Body of pancreas (tissue), 4 donors: ENCODE measurements at regions not wholly inside any gene's neighbourhood (a gene's known extent, or its start where the extent isn't known, plus 50 kb on each side); places are given as distances from the start of the nearest gene placed in this dataset.

Experiments used
- POLR2A ChIP-seq, 3 donors: fragments of 450-650 bp; IDR thresholded peaks; one replicate each; pipeline ENCODE4 v1.6.1; 2016; ENCODE audit warnings: antibody characterized with exemption in 3 of 3, mild to moderate bottlenecking in 2 of 3
- TF ChIP-seq, protein P1 (sequence below), 7 experiments: fragments of 450-650 bp in 4 of 7; fragments of 200-600 bp in 3 of 7; sonication (generic) in 3 of 7; IDR thresholded peaks; one replicate each; pipeline ENCODE4 v1.5.1; 2016 to 2019; ENCODE audit warnings: antibody characterized with exemption in 7 of 7

GRCh38 chr1:157353546-157353945 is 198.8 kb downstream of the FCRL5 start:
- no peak for TF ChIP-seq POLR2A (IDR thresholded peaks at IDR 0.05)
- TF ChIP-seq, protein P1, sequence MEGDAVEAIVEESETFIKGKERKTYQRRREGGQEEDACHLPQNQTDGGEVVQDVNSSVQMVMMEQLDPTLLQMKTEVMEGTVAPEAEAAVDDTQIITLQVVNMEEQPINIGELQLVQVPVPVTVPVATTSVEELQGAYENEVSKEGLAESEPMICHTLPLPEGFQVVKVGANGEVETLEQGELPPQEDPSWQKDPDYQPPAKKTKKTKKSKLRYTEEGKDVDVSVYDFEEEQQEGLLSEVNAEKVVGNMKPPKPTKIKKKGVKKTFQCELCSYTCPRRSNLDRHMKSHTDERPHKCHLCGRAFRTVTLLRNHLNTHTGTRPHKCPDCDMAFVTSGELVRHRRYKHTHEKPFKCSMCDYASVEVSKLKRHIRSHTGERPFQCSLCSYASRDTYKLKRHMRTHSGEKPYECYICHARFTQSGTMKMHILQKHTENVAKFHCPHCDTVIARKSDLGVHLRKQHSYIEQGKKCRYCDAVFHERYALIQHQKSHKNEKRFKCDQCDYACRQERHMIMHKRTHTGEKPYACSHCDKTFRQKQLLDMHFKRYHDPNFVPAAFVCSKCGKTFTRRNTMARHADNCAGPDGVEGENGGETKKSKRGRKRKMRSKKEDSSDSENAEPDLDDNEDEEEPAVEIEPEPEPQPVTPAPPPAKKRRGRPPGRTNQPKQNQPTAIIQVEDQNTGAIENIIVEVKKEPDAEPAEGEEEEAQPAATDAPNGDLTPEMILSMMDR (IDR thresholded peaks at IDR 0.05), result no peak
